Mammary epithelial cell (primary cell): ENCODE measurements at regions not wholly inside any gene's neighbourhood (a gene's known extent, or its start where the extent isn't known, plus 50 kb on each side); places are given as distances from the start of the nearest gene placed in this dataset.

ENCODE experiments used
- CTCF ChIP-seq, 2 donors: IDR thresholded peaks in 1 of 2; conservative IDR thresholded peaks in 1 of 2; 2 replicates each; pipeline ENCODE4 v1.5.1; 2011 to 2012; ENCODE audit warnings: inconsistent platforms in 2 of 2, low read length in 2 of 2, mild to moderate bottlenecking in 2 of 2, control low read depth in 1 of 2, low read depth in 1 of 2; ENCODE audit not compliant: insufficient read depth in 1 of 2; ENCODE audit errors: extremely low read depth in 1 of 2
- EZH2 ChIP-seq: IDR thresholded peaks from 2 replicates; pipeline ENCODE4 v1.6.1; 2012; ENCODE audit warnings: low read length, inconsistent platforms, borderline replicate concordance

DNA sequence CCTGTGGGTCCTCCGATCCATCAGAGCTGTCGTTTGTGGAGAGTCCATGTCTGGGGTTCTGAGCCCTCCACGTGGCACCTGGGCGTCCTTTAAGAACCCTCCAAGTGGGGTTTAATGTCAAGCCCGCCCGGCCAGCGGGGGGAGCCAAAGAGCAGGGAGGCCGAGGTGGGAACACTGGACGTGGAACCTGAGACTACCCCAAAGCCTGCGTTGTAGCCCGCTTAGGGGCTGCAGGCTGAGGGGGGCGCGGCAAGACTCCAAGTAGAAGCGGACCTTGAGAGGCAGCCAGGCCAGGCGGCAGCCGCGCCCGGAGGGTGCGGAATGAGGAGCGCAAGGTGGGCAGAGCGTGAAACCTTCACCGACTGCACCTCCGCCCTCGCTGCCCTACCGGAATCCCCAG lies 126.2 kb upstream of the ATP10A start:
- TF ChIP-seq CTCF (conservative IDR thresholded peaks at IDR 0.05 in 1 of 2, IDR thresholded peaks at IDR 0.05 in 1 of 2; ENCODE audit: extremely low read depth in 1 of 2, insufficient read depth in 1 of 2, low read depth in 1 of 2, low read length in 2 of 2) (no peak), EZH2 (no peak)
